HEK293 (cell line): ENCODE measurements at regions not wholly inside any gene's neighbourhood (a gene's known extent, or its start where the extent isn't known, plus 50 kb on each side); places are given as distances from the start of the nearest gene placed in this dataset.
A peak's percentile ranks its signal among the peaks of the same experiment; 100 is the strongest.
"Not testable (repeated sequence)": the region's sequence is repeated elsewhere in the genome, so short reads cannot be mapped to it uniquely, and the experiment has no call there.

Experiments
- ZFP41 ChIP-seq: fragments of 450-650 bp; formaldehyde crosslinking; IDR thresholded peaks from 2 replicates; pipeline ENCODE4 v1.5.1; 2016; ENCODE audit warnings: missing biosample characterization, missing genetic modification characterization, borderline replicate concordance
- ZNF510 ChIP-seq: fragments of 450-650 bp; formaldehyde crosslinking; IDR thresholded peaks from 2 replicates; pipeline ENCODE4 v1.5.1; 2018; ENCODE audit warnings: mild to moderate bottlenecking, missing genetic modification characterization, missing biosample characterization; ENCODE audit not compliant: insufficient replicate concordance
- ZNF558 ChIP-seq: fragments of 450-650 bp; formaldehyde crosslinking; IDR thresholded peaks from 2 replicates; pipeline ENCODE4 v1.5.1; 2016; ENCODE audit warnings: missing biosample characterization, missing genetic modification characterization
- ZNF837 ChIP-seq: fragments of 450-650 bp; formaldehyde crosslinking; IDR thresholded peaks from 2 replicates; pipeline ENCODE4 v1.5.1; 2016; ENCODE audit warnings: missing biosample characterization, missing genetic modification characterization
- TF ChIP-seq, protein P1 (sequence below): fragments of 450-650 bp; formaldehyde crosslinking; IDR thresholded peaks from 2 replicates; pipeline ENCODE4 v1.5.1; 2016; ENCODE audit warnings: missing biosample characterization, missing genetic modification characterization
- TF ChIP-seq, protein P2 (sequence below): fragments of 450-650 bp; formaldehyde crosslinking; IDR thresholded peaks from 2 replicates; pipeline ENCODE4 v1.5.1; 2016; ENCODE audit warnings: missing biosample characterization, missing genetic modification characterization

DNA sequence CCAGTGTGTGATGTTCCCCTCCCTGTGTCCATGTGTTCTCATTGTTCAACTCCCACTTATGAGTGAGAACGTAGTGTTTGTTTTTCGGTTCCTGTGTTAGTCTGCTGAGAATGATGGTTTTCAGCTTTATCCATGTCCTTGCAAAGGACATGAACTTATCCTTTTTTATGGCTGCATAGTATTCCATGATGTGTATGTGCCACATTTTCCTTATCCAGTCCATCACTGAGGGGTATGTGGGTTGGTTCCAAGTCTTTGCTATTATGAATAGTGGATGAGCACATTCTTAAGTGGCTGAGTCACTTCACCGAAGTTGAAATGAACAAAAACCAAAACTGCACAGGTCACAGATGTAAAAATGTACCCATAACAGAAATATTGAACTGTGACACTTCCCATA is 157.5 kb downstream of the LEPR start:
- not testable (repeated sequence) for TF ChIP-seq ZNF837; ZNF510; ZNF558 (tag by site-specific recombination); ZFP41 (tag by site-specific recombination)
- TF ChIP-seq, protein P1, sequence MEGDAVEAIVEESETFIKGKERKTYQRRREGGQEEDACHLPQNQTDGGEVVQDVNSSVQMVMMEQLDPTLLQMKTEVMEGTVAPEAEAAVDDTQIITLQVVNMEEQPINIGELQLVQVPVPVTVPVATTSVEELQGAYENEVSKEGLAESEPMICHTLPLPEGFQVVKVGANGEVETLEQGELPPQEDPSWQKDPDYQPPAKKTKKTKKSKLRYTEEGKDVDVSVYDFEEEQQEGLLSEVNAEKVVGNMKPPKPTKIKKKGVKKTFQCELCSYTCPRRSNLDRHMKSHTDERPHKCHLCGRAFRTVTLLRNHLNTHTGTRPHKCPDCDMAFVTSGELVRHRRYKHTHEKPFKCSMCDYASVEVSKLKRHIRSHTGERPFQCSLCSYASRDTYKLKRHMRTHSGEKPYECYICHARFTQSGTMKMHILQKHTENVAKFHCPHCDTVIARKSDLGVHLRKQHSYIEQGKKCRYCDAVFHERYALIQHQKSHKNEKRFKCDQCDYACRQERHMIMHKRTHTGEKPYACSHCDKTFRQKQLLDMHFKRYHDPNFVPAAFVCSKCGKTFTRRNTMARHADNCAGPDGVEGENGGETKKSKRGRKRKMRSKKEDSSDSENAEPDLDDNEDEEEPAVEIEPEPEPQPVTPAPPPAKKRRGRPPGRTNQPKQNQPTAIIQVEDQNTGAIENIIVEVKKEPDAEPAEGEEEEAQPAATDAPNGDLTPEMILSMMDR (tag by site-specific recombination) = not testable (repeated sequence)
- TF ChIP-seq, protein P2, sequence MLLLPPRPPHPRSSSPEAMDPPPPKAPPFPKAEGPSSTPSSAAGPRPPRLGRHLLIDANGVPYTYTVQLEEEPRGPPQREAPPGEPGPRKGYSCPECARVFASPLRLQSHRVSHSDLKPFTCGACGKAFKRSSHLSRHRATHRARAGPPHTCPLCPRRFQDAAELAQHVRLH (tag by site-specific recombination) = peak; percentile 63; the same call in 1 of the 2 replicates
